HFFc6 (cell line): ENCODE measurements at regions not wholly inside any gene's neighbourhood (a gene's known extent, or its start where the extent isn't known, plus 50 kb on each side); places are given as distances from the start of the nearest gene placed in this dataset.

Source experiments
- DNase-seq: peaks from one replicate; pipeline ENCODE4 v3.0.0-alpha.2; 2018
- H3K27ac Mint-ChIP-seq: 2 replicates; pipeline ENCODE4 v1.8.0; 2020; ENCODE audit warnings: mild to moderate bottlenecking, mixed read lengths
- H3K27me3 Mint-ChIP-seq: 2 replicates; pipeline ENCODE4 v1.8.0; 2021; ENCODE audit warnings: mild to moderate bottlenecking, moderate library complexity, mixed read lengths; ENCODE audit not compliant: insufficient read depth
- H3K36me3 Mint-ChIP-seq: 2 replicates; pipeline ENCODE4 v1.8.0; 2021; ENCODE audit warnings: low read depth, mixed read lengths
- H3K4me1 Mint-ChIP-seq: 2 replicates; pipeline ENCODE4 v1.8.0; 2020; ENCODE audit warnings: low read depth, mixed read lengths
- H3K4me3 Mint-ChIP-seq: 2 replicates; pipeline ENCODE4 v1.8.0; 2020; ENCODE audit warnings: mild to moderate bottlenecking, moderate library complexity, mixed read lengths
- H3K9me3 Mint-ChIP-seq: 2 replicates; pipeline ENCODE4 v1.8.0; 2020; ENCODE audit warnings: mild to moderate bottlenecking, mixed read lengths
- CTCF ChIP-seq: fragments of 200-600 bp; sonication (generic); IDR thresholded peaks from 2 replicates; pipeline ENCODE4 v1.5.0; 2021; ENCODE audit warnings: antibody characterized with exemption, mild to moderate bottlenecking

- no peak for DNase-seq
- no peak for TF ChIP-seq CTCF
Measured at GRCh38 chr14:101502761-101503392, 58.4 kb upstream of the DIO3 start.

GRCh38 chr14:101503431-101504095, 57.7 kb upstream of the DIO3 start:
- peaks cover 16% of the 10 kb centered on the region for H3K9me3 Mint-ChIP-seq
- no peak for DNase-seq
- H3K27me3 Mint-ChIP-seq: peaks cover 34% of the 10 kb centered on the region
- H3K27ac Mint-ChIP-seq: no peak overlapping the region
- H3K4me1 Mint-ChIP-seq: no peaks in the 10 kb centered on the region
- no peak overlapping the region for H3K4me3 Mint-ChIP-seq
- no peak for TF ChIP-seq CTCF
- no peaks in the 10 kb centered on the region for H3K36me3 Mint-ChIP-seq

More at GRCh38 chr14:101502761-101503392, 58.4 kb upstream of the DIO3 start:
- no peaks in the 10 kb centered on the region for H3K36me3 Mint-ChIP-seq
- H3K9me3 Mint-ChIP-seq: peaks cover 16% of the 10 kb centered on the region
- H3K4me3 Mint-ChIP-seq: no peak overlapping the region
- H3K27me3 Mint-ChIP-seq: peaks cover 40% of the 10 kb centered on the region
- no peaks in the 10 kb centered on the region for H3K4me1 Mint-ChIP-seq
- no peak overlapping the region for H3K27ac Mint-ChIP-seq

- H3K27me3 Mint-ChIP-seq: peaks cover 34% of the 10 kb centered on the region
Measured at GRCh38 chr14:101504096-101504948, 57.0 kb upstream of the DIO3 start.

GRCh38 chr14:101505236-101505970, 55.9 kb upstream of the DIO3 start:
- H3K27ac Mint-ChIP-seq: no peak overlapping the region
- no peaks in the 10 kb centered on the region for H3K36me3 Mint-ChIP-seq
- peaks cover 16% of the 10 kb centered on the region for H3K9me3 Mint-ChIP-seq
- H3K4me1 Mint-ChIP-seq: no peaks in the 10 kb centered on the region
- H3K4me3 Mint-ChIP-seq: no peak overlapping the region
- H3K27me3 Mint-ChIP-seq: peaks cover 37% of the 10 kb centered on the region
- DNase-seq: no peak
- TF ChIP-seq CTCF: no peak

More at GRCh38 chr14:101504096-101504948, 57.0 kb upstream of the DIO3 start:
- Mint-ChIP-seq H3K9me3 (peaks cover 16% of the 10 kb centered on the region), H3K36me3 (no peaks in the 10 kb centered on the region), H3K4me1 (no peaks in the 10 kb centered on the region), H3K4me3 (no peak overlapping the region), H3K27ac (no peak overlapping the region)
- no peak for TF ChIP-seq CTCF
- no peak for DNase-seq

GRCh38 chr14:101506211-101506925, 54.9 kb upstream of the DIO3 start:
- peaks cover 40% of the 10 kb centered on the region for H3K27me3 Mint-ChIP-seq
- no peaks in the 10 kb centered on the region for H3K36me3 Mint-ChIP-seq
- no peak overlapping the region for H3K4me3 Mint-ChIP-seq
- H3K9me3 Mint-ChIP-seq: peaks cover 20% of the 10 kb centered on the region
- no peak for DNase-seq
- no peaks in the 10 kb centered on the region for H3K4me1 Mint-ChIP-seq
- no peak overlapping the region for H3K27ac Mint-ChIP-seq
- TF ChIP-seq CTCF: no peak
